RWPE2 (cell line): ENCODE measurements at regions not wholly inside any gene's neighbourhood (a gene's known extent, or its start where the extent isn't known, plus 50 kb on each side); places are given as distances from the start of the nearest gene placed in this dataset.

Source experiments
- ATAC-seq: fragments of 200-7000 bp; cut with Tn5 transposase; 3 replicates; pipeline ENCODE4 v1.9.1; 2021; ENCODE audit warnings: low read depth
- DNase-seq: peaks from one replicate; pipeline ENCODE4 v3.0.0-alpha.2; 2020; ENCODE audit warnings: low spot score
- H3K27ac ChIP-seq: fragments of 450-650 bp; 2 replicates; pipeline ENCODE4 v1.5.1; 2017; ENCODE audit warnings: mild to moderate bottlenecking; ENCODE audit not compliant: poor library complexity, severe bottlenecking
- H3K27me3 ChIP-seq: fragments of 250-450 bp; sonication (Bioruptor Pico); 2 replicates; pipeline ENCODE4 v1.5.1; 2021; ENCODE audit warnings: mild to moderate bottlenecking, moderate library complexity; ENCODE audit not compliant: insufficient read depth, poor library complexity, severe bottlenecking
- H3K36me3 ChIP-seq: fragments of 250-450 bp; sonication (Bioruptor Pico); 2 replicates; pipeline ENCODE4 v1.5.1; 2020; ENCODE audit warnings: low read depth, mild to moderate bottlenecking, moderate library complexity
- H3K4me1 ChIP-seq: fragments of 250-450 bp; sonication (Bioruptor Pico); 2 replicates; pipeline ENCODE4 v1.5.1; 2021; ENCODE audit warnings: mild to moderate bottlenecking, moderate library complexity; ENCODE audit not compliant: insufficient read depth, poor library complexity, severe bottlenecking
- H3K4me3 ChIP-seq: fragments of 250-450 bp; sonication (Bioruptor Pico); 2 replicates; pipeline ENCODE4 v1.5.1; 2021; ENCODE audit warnings: mild to moderate bottlenecking, moderate library complexity; ENCODE audit not compliant: severe bottlenecking
- H3K9me3 ChIP-seq: fragments of 250-450 bp; sonication (Bioruptor Pico); 2 replicates; pipeline ENCODE4 v1.5.1; 2021; ENCODE audit warnings: mild to moderate bottlenecking, moderate library complexity; ENCODE audit not compliant: severe bottlenecking
- TF ChIP-seq, protein P1 (sequence below): fragments of 450-650 bp; IDR thresholded peaks from one replicate; pipeline ENCODE4 v1.5.1; 2017; ENCODE audit warnings: mild to moderate bottlenecking, moderate library complexity; ENCODE audit not compliant: poor library complexity, severe bottlenecking

GRCh38 chr2:60152226-60152833 lies 401.1 kb downstream of the BCL11A start:
- no peak for DNase-seq
- ATAC-seq = no peak
- H3K9me3 ChIP-seq = no peaks in the 10 kb centered on the region

GRCh38 chr2:60149176-60149575 lies 404.3 kb downstream of the BCL11A start:
- Histone ChIP-seq H3K4me3 (no peak overlapping the region), H3K9me3 (no peaks in the 10 kb centered on the region), H3K27me3 (no peaks in the 10 kb centered on the region), H3K36me3 (no peaks in the 10 kb centered on the region), H3K27ac (no peak overlapping the region), H3K4me1 (no peaks in the 10 kb centered on the region)
- no peak for ATAC-seq
- DNase-seq = no peak
- TF ChIP-seq, protein P1, sequence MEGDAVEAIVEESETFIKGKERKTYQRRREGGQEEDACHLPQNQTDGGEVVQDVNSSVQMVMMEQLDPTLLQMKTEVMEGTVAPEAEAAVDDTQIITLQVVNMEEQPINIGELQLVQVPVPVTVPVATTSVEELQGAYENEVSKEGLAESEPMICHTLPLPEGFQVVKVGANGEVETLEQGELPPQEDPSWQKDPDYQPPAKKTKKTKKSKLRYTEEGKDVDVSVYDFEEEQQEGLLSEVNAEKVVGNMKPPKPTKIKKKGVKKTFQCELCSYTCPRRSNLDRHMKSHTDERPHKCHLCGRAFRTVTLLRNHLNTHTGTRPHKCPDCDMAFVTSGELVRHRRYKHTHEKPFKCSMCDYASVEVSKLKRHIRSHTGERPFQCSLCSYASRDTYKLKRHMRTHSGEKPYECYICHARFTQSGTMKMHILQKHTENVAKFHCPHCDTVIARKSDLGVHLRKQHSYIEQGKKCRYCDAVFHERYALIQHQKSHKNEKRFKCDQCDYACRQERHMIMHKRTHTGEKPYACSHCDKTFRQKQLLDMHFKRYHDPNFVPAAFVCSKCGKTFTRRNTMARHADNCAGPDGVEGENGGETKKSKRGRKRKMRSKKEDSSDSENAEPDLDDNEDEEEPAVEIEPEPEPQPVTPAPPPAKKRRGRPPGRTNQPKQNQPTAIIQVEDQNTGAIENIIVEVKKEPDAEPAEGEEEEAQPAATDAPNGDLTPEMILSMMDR = no peak

More at GRCh38 chr2:60152226-60152833, 401.1 kb downstream of the BCL11A start:
- no peak overlapping the region for H3K27ac ChIP-seq
- no peaks in the 10 kb centered on the region for H3K36me3 ChIP-seq
- H3K4me3 ChIP-seq = no peak overlapping the region
- H3K27me3 ChIP-seq = no peaks in the 10 kb centered on the region
- no peaks in the 10 kb centered on the region for H3K4me1 ChIP-seq
- TF ChIP-seq, protein P1 = peak; percentile 62

- no peaks in the 10 kb centered on the region for H3K27me3 ChIP-seq
- H3K4me3 ChIP-seq = no peak overlapping the region
- no peak for ATAC-seq
- TF ChIP-seq, protein P1 = no peak
- H3K4me1 ChIP-seq = no peaks in the 10 kb centered on the region
- no peaks in the 10 kb centered on the region for H3K36me3 ChIP-seq
- DNase-seq = no peak
- no peak overlapping the region for H3K27ac ChIP-seq
- no peaks in the 10 kb centered on the region for H3K9me3 ChIP-seq
Observed at GRCh38 chr2:60148716-60149115, 404.7 kb downstream of the BCL11A start.

GRCh38 chr2:60140185-60140584 lies 413.3 kb downstream of the BCL11A start:
- no peak overlapping the region for H3K4me3 ChIP-seq
- no peaks in the 10 kb centered on the region for H3K9me3 ChIP-seq
- H3K4me1 ChIP-seq = no peaks in the 10 kb centered on the region
- TF ChIP-seq, protein P1 = no peak
- H3K36me3 ChIP-seq = no peaks in the 10 kb centered on the region
- ATAC-seq (peak; percentile 76), DNase-seq (no peak)
- H3K27ac ChIP-seq = no peak overlapping the region
- no peaks in the 10 kb centered on the region for H3K27me3 ChIP-seq

- no peaks in the 10 kb centered on the region for H3K4me1 ChIP-seq
- H3K27me3 ChIP-seq = no peaks in the 10 kb centered on the region
- no peaks in the 10 kb centered on the region for H3K36me3 ChIP-seq
- TF ChIP-seq, protein P1 = no peak
- H3K9me3 ChIP-seq = no peaks in the 10 kb centered on the region
- H3K4me3 ChIP-seq = no peak overlapping the region
- DNase-seq (no peak), ATAC-seq (no peak)
- H3K27ac ChIP-seq = no peak overlapping the region
Observed at GRCh38 chr2:60136913-60137312, 416.5 kb downstream of the BCL11A start.
